Right renal cortex interstitium (tissue), 3 donors: ENCODE measurements at regions not wholly inside any gene's neighbourhood (a gene's known extent, or its start where the extent isn't known, plus 50 kb on each side); places are given as distances from the start of the nearest gene placed in this dataset.

Experiments
- DNase-seq, 3 donors: peaks; one replicate each; pipeline ENCODE4 v3.0.0-alpha.2; 2013; ENCODE audit warnings: low read depth in 3 of 3, low spot score in 2 of 3

GRCh38 chr2:152227969-152228592, 52.5 kb upstream of the STAM2 start:
- DNase-seq = no peak

- DNase-seq = no peak
Observed at GRCh38 chr2:152231446-152231845, 55.9 kb upstream of the STAM2 start.

- no peak for DNase-seq
Observed at GRCh38 chr2:152234277-152234676, 58.7 kb upstream of the STAM2 start.

- DNase-seq = no peak
Observed at GRCh38 chr2:152236191-152236925, 60.8 kb upstream of the STAM2 start.

- no peak for DNase-seq
Observed at GRCh38 chr2:152238016-152238415, 62.5 kb upstream of the STAM2 start.

GRCh38 chr2:152240559-152241231, 65.1 kb upstream of the STAM2 start:
- no peak for DNase-seq

GRCh38 chr2:152241948-152242729, 66.6 kb upstream of the STAM2 start:
- DNase-seq = no peak

- no peak for DNase-seq
Observed at GRCh38 chr2:152242787-152243472, 67.4 kb upstream of the STAM2 start.

- DNase-seq = no peak
Observed at GRCh38 chr2:152243761-152244640, 68.4 kb upstream of the STAM2 start.

GRCh38 chr2:152245653-152246052, 70.1 kb upstream of the STAM2 start:
- DNase-seq = no peak

- DNase-seq = no peak
Observed at GRCh38 chr2:152246686-152247336, 71.2 kb upstream of the STAM2 start.

GRCh38 chr2:152247337-152247695, 71.8 kb upstream of the STAM2 start:
- DNase-seq = no peak

GRCh38 chr2:152250421-152251100, 75.0 kb upstream of the STAM2 start:
- DNase-seq = no peak

- DNase-seq = peak in 1 of 3 donors; percentile 15
Observed at GRCh38 chr2:152251211-152251610, 75.6 kb upstream of the STAM2 start.

GRCh38 chr2:152251811-152252210, 76.2 kb upstream of the STAM2 start:
- no peak for DNase-seq

- DNase-seq = no peak
Observed at GRCh38 chr2:152254486-152254885, 78.9 kb upstream of the STAM2 start.

GRCh38 chr2:152254976-152255375, 79.4 kb upstream of the STAM2 start:
- DNase-seq = no peak

GRCh38 chr2:152255918-152256317, 79.1 kb upstream of the FMNL2 start:
- no peak for DNase-seq

GRCh38 chr2:152260939-152261338, 74.0 kb upstream of the FMNL2 start:
- no peak for DNase-seq
